Fibroblast of lung (primary cell): ENCODE measurements at regions not wholly inside any gene's neighbourhood (a gene's known extent, or its start where the extent isn't known, plus 50 kb on each side); places are given as distances from the start of the nearest gene placed in this dataset.

Experiments used
- CTCF ChIP-seq, 2 donors: IDR thresholded peaks in 1 of 2; conservative IDR thresholded peaks in 1 of 2; 1 replicate in 1 of 2; 2 replicates in 1 of 2; pipeline ENCODE4 v1.5.1; 2011 to 2012; ENCODE audit warnings: low read length in 2 of 2, control low read depth in 1 of 2, inconsistent platforms in 1 of 2, low read depth in 1 of 2, mild to moderate bottlenecking in 1 of 2
- EZH2 ChIP-seq: IDR thresholded peaks from 2 replicates; pipeline ENCODE4 v1.5.1; 2012; ENCODE audit warnings: low read length, control low read depth, mild to moderate bottlenecking; ENCODE audit errors: missing control alignments

- TF ChIP-seq CTCF (conservative IDR thresholded peaks at IDR 0.05 in 1 of 2, IDR thresholded peaks at IDR 0.05 in 1 of 2; ENCODE audit: low read depth in 1 of 2, low read length in 2 of 2): no peak
- TF ChIP-seq EZH2: no peak
Measured at GRCh38 chr6:62672989-62673388, 387.0 kb upstream of the KHDRBS2 start.
